ENCODE measurements at regions not wholly inside any gene's neighbourhood (a gene's known extent, or its start where the extent isn't known, plus 50 kb on each side); places are given as distances from the start of the nearest gene placed in this dataset.

- H3K36me3 ChIP-seq (ENCODE audit: control insufficient read depth in 2 of 2, insufficient read depth in 1 of 2, low read length in 2 of 2), result no peaks in the 10 kb centered on the region
- TF ChIP-seq ZNF133 (tag by site-specific recombination; IDR thresholded peaks at IDR 0.05) (no peak), ZNF843 (tag by site-specific recombination; IDR thresholded peaks at IDR 0.05) (no peak), ZNF548 (tag by site-specific recombination; IDR thresholded peaks at IDR 0.05) (no peak), ZNF202 (tag by site-specific recombination; IDR thresholded peaks at IDR 0.05; ENCODE audit: borderline replicate concordance) (no peak), ZNF341 (tag by site-specific recombination; IDR thresholded peaks at IDR 0.05; ENCODE audit: low read depth) (no peak), ZNF121 (tag by site-specific recombination; IDR thresholded peaks at IDR 0.05) (no peak)
- H3K4me1 ChIP-seq (ENCODE audit: control insufficient read depth, insufficient read depth, low read length), result no peaks in the 10 kb centered on the region
- no peak overlapping the region for H3K27ac ChIP-seq (ENCODE audit: extremely low read depth, low read depth, low read length)
- CTCF ChIA-PET, result no interaction called here
- no peaks in the 10 kb centered on the region for H3K9me3 ChIP-seq (ENCODE audit: control insufficient read depth, insufficient read depth, low read depth, low read length)
- H3K4me3 ChIP-seq (ENCODE audit: low read depth, low read length), result no peak overlapping the region
- POLR2A ChIA-PET, result no interaction called here
Measured at GRCh38 chr10:85537561-85537960, 829.0 kb downstream of the GRID1 start.

GRCh38 chr10:85538601-85539000 is 828.0 kb downstream of the GRID1 start:
- ChIA-PET POLR2A (no interaction called here), CTCF (no interaction called here)
- TF ChIP-seq ZNF529 (tag by site-specific recombination; IDR thresholded peaks at IDR 0.05; ENCODE audit: insufficient replicate concordance) (no peak), ZNF404 (tag by site-specific recombination; IDR thresholded peaks at IDR 0.05) (no peak), ZNF398 (tag by site-specific recombination; IDR thresholded peaks at IDR 0.05) (no peak), KLF7 (tag by site-specific recombination; IDR thresholded peaks at IDR 0.05; ENCODE audit: borderline replicate concordance) (no peak), ZBTB20 (tag by site-specific recombination; IDR thresholded peaks at IDR 0.05) (no peak), GLI4 (tag by site-specific recombination; IDR thresholded peaks at IDR 0.05) (no peak), PBX3 (CRISPR knock-in tag; IDR thresholded peaks at IDR 0.05) (no peak), ZSCAN5A (tag by site-specific recombination; IDR thresholded peaks at IDR 0.05) (no peak), ZNF521 (tag by site-specific recombination; IDR thresholded peaks at IDR 0.05) (no peak), HOXA7 (CRISPR knock-in tag; IDR thresholded peaks at IDR 0.05; ENCODE audit: borderline replicate concordance) (no peak), MYNN (tag by site-specific recombination; IDR thresholded peaks at IDR 0.05; ENCODE audit: borderline replicate concordance) (no peak), ZNF280C (tag by site-specific recombination; IDR thresholded peaks at IDR 0.05) (no peak), YY1 (tag by site-specific recombination; IDR thresholded peaks at IDR 0.05) (no peak), ZNF138 (tag by site-specific recombination; IDR thresholded peaks at IDR 0.05; ENCODE audit: borderline replicate concordance) (no peak), ZNF211 (tag by site-specific recombination; IDR thresholded peaks at IDR 0.05; ENCODE audit: low read depth) (no peak), ZNF747 (tag by site-specific recombination; IDR thresholded peaks at IDR 0.05) (no peak), ZNF114 (tag by site-specific recombination; IDR thresholded peaks at IDR 0.05) (no peak), ZNF692 (tag by site-specific recombination; IDR thresholded peaks at IDR 0.05) (no peak), ZNF626 (tag by site-specific recombination; IDR thresholded peaks at IDR 0.05) (no peak)
- H3K4me1 ChIP-seq (ENCODE audit: control insufficient read depth, insufficient read depth, low read length), result no peaks in the 10 kb centered on the region
- no peaks in the 10 kb centered on the region for H3K36me3 ChIP-seq (ENCODE audit: control insufficient read depth in 2 of 2, insufficient read depth in 1 of 2, low read length in 2 of 2)
- H3K4me3 ChIP-seq (ENCODE audit: low read depth, low read length), result no peak overlapping the region
- H3K27ac ChIP-seq (ENCODE audit: extremely low read depth, low read depth, low read length), result no peak overlapping the region
- H3K9me3 ChIP-seq (ENCODE audit: control insufficient read depth, insufficient read depth, low read depth, low read length), result no peaks in the 10 kb centered on the region
